NCI-H524 (cell line): ENCODE measurements at regions not wholly inside any gene's neighbourhood (a gene's known extent, or its start where the extent isn't known, plus 50 kb on each side); places are given as distances from the start of the nearest gene placed in this dataset.

Source experiments
- DNase-seq, 2 experiments: peaks; one replicate each; lab custom pipeline; 2025; lab: John Stamatoyannopoulos, UW

DNA sequence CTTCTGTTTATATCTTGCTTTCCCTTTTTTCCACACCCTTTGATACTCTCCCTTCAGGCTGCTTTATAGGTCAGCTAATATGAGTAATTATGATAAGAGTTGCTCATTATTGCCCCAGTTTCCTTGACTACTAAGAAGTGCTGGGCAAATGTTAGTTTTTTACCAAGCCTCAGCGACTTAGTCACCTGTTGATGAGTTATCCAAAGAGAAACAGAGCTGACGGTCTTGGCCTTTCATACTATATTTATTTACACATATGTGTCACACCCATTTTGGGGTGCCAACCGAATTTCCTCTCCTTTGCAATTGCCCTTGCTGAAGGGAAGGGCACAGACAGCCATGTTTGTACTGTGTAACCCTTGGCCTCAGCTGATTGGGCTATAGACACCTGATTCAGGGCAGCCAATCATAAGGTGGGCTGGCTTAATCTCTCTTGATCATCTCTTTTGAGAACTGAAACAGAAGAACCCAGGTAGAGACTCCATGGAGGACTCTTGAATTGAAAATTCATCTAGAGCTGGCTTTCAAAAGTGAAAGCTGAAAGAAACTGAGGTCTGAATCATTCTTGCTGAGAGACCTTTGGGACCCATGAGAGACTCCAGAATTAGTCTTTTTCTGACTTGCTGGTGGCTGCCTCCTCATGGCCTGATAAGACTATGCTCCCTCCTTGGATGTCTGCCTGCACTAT lies 111.7 kb upstream of the RPS6KA3 start:
- no peak for DNase-seq

- DNase-seq = no peak
These were observed 108.3 kb upstream of the RPS6KA3 start for GRCh38 chrX:20374900-20375438.

DNA sequence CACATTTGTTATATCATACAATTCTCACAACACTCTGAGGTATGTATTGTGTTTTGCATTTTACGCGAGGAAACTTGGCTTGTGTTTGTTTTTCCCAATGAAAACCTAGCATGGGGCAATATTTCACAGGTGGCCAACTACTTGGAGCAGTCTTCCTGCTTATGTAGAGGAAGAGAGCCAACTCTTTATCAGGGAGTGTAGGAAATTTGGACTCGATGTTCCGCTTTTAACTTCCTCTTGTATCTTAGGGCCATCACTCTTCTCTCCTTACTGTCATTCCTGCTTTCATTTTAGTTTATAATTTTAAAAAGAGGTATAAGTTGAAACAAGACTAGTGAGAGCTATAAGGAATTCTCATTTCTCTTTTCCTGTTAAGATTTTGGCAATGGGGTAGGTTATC lies 107.7 kb upstream of the RPS6KA3 start:
- no peak for DNase-seq

DNA sequence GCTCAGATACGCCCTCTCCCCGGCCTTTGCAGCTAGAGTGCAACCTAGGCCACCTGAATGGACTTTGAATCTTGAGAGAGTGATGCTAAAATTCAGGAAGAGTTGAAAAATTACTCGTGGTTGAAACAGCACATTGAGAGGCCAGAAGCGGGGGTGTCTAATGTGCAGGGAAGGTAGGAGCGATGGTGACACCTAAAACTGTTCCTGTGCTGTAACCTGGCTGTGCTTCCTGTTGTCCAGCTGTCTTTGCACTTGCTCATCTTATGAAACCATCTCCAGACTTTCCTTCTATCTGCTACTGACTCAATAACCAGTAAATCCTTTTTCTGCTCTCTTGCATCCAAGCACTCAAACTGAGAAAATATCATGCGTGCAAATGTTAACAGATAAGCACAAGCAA lies 106.4 kb upstream of the RPS6KA3 start:
- DNase-seq = no peak

DNA sequence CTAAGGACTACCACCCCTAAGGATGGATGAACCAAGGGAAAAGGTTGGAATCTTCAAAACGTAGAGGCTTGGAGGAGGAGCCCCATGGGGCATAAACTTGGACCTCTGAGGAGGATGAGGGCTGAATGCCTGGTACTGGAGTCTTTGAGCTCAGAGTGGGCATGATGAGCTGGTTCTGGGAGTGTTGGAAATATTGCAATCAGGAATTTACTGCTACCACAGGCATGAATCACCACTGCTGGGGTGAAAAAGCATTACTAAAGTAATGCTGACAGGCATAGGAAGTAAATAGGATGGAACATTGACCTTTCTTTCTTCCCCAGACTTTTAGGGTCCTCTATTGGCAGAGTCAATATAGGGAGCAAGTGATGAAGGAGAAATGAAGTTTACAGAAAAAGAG lies 105.8 kb upstream of the RPS6KA3 start:
- no peak for DNase-seq

DNA sequence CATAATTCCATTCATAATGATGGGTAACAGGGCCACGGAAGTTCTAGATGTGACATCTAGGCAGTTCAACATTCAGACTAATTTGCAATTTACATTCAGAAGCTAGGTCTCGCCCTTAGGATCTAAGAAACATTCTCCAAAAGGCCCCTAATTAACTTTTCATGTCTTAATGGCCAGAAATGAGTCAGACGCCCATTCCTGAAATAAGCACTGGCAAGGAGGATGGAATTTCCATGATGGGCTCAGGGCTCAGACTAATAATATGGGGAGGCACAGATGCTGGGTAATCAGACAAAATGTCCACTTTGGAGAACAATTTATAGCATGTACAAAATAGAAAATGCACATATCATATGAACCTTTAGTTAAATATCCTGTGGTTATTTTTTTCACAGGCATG lies 102.8 kb upstream of the RPS6KA3 start:
- no peak for DNase-seq

DNA sequence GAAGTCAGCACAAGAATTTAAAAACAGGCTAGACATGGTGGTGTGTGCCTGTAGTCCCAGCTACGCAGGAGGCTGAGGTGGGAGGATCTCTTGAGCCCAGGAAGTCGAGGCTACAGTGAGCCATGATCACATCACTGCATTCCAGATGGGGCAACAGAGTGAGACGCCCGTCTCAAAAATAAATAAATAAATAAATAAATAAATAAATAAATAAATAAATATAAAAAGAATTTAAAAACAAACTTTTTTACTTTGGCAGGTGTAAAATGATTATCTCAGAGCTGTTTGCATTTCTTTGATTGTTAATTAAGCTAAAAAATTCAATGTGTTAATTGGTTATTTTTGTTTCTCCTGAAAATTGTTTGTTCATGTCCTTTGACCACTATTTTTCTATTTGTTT lies 97.5 kb upstream of the RPS6KA3 start:
- no peak for DNase-seq

- DNase-seq = no peak
These were observed 96.6 kb upstream of the RPS6KA3 start for GRCh38 chrX:20363275-20363674.

DNA sequence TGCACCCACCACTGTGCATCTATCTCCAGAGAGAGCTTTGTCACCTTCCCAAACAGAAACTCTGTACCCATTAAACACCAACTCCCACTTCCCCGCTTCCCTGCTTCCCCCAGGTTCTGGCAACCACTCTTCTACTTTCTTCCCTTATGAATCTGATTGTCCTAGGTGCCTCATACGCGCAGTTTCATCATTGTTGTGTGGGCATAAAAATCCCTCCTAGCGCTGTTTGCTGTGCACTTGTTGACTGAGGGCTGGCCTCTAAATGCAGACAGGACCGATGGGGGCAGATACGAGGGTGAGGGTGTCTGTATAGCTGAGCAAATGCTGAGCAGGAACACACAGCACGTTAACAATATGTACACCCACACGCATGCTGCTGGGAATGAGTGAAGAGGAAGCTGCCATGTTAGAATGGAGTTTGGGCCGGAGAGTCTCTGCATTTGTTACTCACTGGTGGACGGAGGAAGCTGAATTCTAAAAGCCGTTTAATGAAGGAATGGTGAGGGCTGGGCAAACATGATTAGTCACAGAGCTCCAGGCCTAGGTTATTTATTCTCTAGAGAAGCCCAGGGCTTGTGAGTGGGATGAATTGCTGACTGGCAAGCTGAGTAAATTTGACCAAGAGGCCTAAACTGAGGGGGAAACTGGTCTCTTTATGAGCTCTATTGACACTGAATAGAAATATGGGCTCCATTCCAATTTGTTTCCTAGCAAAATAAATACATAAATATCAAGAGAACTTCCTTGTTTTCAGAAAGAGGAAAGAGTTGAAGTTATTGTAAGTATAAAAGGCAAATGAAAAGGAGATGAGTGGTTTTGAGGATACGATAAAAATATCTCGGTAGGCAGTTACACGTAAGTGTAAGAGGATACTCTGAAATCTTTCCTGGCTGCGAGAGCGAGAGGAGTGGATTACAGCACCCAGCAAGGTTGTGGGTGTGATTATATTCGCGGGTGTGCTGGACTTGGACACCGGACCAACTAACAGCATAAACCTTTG lies 95.9 kb upstream of the RPS6KA3 start:
- no peak for DNase-seq

GRCh38 chrX:20361890-20362262 lies 95.2 kb upstream of the RPS6KA3 start:
- DNase-seq = no peak

DNA sequence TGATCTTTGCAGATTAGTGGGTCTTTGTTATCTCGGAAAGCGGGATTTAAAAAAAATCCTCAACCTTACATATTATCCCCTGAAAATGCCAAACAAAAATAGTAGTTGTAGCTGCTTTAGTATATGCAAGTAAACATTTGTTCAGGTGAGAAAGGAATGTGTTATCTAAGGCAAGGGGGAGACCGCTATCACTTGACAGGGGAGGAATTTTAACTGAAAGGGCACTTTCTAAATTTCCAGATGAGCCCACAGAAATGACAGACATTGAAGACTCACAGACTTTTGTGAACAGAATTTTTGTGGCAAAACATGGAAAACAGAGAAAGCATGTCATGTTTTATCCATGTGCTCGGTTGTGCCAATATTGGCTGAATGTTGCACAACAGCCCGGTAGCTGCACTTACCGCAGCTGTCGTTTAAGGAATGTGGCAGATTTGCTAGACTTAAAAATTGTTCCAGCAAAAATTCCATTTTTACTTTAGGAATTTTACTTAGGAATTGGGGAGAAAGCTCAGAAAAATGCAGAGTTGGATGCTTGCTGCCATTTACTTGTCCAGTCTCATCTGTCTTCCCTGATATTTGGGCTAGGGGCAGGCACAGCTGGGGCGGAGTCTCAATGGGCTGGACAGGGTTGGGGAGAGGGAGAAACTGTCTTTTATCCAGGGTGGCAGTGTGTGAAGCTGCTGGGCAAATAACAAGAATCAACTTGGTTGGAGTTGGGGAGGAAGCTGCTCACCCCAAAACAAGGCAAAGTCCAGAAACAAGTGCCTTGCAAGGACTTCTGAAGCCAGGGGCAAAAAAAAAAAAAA lies 94.6 kb upstream of the RPS6KA3 start:
- DNase-seq = no peak

GRCh38 chrX:20355187-20355586 lies 88.5 kb upstream of the RPS6KA3 start:
- no peak for DNase-seq

DNA sequence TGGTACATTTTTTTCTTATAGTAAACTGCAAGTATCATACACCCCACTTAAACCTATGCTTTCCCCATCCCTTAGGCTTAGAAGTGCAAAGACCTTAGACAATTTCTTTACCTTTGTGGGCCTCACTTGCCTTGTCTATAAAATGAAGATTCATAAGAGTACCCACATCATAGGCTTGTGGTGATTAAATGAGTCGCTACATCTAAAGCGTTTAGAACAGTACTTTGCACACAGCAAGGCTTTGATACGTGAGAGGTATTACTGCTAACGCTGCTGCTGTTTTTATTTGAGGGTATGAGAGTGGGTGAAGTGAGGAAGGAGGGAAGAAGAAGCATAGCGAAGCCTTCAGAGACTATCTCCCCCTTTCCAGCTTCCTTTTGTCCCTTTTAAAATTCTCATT lies 87.8 kb upstream of the RPS6KA3 start:
- DNase-seq = no peak

DNA sequence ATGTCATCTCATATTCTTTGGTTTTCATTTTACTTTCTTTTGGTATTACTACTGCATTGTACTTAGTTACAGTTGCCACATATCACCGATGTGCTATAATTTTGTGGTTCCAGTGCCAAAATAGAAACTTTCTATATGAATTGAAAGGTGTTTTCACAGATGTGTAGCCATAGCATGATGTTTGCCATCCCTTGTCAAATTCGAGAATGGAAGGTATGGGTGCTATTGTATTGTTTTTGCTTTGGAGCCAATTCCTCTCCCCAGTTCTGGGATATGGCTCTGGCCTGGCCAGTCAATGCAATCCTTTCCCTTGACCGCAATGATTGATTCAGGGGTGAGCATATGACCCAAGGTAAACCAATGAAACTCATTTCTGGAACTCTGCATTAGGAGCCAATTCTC lies 86.2 kb upstream of the RPS6KA3 start:
- no peak for DNase-seq

DNA sequence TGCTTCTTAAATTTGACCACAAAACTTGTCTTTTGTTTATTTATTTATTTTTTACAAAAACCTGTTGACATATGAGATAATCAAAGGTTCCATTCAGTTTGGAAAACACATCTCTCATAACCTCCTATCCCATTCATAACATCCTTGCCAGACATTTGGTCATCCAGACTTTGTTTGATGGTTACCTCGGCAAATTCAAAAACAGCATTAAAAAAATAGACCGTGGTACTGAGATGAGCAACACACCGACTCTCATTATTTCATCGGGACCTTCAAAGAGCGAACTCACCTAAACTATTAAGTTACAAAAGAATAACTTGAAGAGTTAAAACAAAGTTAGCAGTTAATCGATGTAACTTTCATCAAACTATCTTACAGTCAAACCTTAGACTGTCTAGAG lies 85.8 kb upstream of the RPS6KA3 start:
- DNase-seq = no peak

DNA sequence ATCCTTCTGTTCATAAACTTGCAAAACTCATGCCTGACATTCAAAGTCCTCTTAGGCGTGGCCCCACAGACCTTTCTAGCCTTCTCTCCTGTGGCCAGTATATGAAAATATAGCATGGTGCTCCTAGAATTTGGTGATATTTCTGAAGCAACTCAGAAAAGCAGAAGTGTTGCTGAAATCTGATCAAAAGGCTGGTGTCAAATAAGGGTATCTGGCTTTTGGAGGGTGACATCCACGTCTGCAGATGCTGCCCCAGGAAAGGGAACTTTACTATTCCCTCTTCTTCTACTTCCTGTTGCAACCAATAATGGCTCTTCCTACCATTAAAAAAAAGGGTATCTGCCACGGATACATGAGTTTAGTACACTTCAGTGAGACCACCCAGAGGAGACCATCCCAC lies 83.9 kb upstream of the RPS6KA3 start:
- DNase-seq = no peak

DNA sequence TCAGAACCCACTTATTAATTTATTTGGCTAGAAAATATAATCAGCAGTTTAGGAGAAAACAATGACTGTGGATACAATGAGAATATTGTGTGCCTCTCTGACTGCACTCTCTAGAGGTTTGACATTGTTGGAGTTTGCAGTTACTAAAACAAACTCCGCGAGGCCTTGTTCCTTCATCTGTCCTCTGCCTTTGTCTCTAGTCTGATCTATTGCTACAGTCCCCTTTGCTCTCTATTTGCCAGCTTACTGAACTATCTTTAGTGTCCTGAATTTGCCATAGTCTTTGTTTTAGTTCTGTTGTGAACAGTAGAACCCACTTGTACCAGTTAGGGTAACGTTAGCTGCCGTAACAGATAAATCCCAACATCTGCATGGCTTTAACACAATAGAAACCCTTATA lies 81.4 kb upstream of the RPS6KA3 start:
- no peak for DNase-seq

DNA sequence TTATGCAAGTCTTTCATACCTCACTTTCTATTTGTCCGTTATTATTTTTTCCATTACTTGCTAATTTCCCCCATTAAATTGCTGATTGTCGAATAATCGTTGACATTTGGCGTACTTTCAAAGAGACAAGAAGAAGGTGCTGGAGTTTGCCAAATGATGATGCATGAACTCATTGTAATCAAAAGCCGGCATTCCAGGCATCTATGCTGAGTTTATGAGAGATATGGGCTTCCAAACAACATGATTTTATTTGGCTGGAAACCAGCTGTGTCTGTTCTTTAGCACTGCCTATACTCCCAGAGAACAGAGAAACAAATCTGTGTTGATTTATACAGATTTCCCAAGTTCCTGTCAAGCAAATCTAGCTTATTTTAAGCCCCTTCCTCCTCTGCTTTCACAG lies 80.8 kb upstream of the RPS6KA3 start:
- no peak for DNase-seq

DNA sequence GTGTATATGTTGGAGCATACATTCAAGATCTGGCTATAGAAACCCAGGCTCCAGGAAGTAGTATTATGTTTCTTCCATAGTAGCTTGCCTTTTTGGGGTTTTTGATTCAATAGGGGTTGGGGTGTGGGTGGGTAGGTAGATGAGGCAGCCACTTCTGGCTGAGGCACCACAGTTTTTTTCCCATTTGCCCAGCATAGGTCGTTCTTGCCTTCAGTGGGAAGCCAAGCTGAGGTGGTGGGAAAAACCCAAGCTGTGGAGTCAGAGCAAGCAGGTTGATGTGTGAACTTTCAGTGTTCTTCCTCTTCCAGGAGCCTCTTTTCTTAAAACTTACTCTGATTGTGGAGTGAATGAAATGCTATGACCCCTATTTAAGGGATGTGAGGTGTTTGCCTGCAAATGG lies 67.0 kb upstream of the RPS6KA3 start:
- DNase-seq = no peak

DNA sequence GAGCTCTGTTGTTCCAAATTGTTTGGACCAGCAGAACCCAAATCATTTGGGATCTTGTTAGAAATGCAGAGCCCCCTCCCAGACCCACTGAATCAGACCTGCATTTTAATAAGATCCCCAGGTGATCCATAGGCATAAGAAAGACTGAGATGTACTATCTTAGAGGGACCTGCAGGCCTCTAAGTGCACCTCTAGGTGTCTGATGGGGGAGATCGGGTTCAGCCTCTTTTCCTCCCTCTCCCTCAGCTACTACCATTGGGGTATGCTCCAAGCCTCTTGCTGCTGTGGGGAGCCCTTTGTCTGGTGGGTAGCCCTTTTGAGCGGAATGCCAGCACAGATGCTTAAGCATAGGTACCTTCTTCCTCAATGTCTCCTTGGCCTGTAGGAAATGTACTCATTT lies 63.8 kb upstream of the RPS6KA3 start:
- DNase-seq = no peak

GRCh38 chrX:20329435-20329834 lies 62.7 kb upstream of the RPS6KA3 start:
- DNase-seq = no peak

DNA sequence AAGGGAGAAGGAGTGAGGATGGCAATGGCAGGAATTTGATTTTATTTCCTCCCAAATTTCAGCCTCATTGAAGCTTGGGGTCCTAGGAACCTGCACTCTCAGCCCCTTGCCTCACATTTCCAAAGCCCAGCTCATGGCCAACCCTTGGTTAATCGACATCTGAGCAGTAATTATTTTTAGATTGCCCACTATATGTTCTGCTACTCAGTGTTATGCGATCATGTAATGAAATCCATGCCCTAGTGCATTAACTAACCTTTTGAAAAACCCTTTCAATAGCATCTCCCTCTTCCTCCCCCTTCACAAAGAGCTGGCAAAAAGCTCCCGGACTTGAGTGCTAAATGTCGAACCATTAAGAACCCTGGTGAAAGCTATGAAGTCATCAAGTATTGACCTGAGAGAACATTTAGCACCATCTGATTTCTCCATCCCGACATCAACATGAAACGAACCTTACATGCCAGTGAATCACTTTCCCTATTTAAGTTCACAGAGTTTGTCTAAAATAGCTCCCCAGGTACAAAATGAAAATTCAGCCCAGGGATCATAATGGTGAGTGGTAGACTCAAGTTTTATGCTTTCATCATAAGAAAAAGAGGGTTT lies 59.2 kb upstream of the RPS6KA3 start:
- no peak for DNase-seq
